HL-60 (cell line): ENCODE measurements at regions not wholly inside any gene's neighbourhood (a gene's known extent, or its start where the extent isn't known, plus 50 kb on each side); places are given as distances from the start of the nearest gene placed in this dataset.

Source experiments
- POLR2AphosphoS5 ChIP-seq: IDR thresholded peaks from 2 replicates; pipeline ENCODE4 v1.6.1; 2012; ENCODE audit warnings: low read depth
- TF ChIP-seq, protein P1 (sequence below): IDR thresholded peaks from one replicate; pipeline ENCODE4 v1.5.1; 2011; ENCODE audit warnings: low read length, control low read depth, inconsistent platforms; ENCODE audit not compliant: insufficient read depth
- TF ChIP-seq, protein P2 (sequence below): IDR thresholded peaks from 2 replicates; pipeline ENCODE4 v1.6.1; 2012; ENCODE audit warnings: low read depth; ENCODE audit not compliant: insufficient replicate concordance

DNA sequence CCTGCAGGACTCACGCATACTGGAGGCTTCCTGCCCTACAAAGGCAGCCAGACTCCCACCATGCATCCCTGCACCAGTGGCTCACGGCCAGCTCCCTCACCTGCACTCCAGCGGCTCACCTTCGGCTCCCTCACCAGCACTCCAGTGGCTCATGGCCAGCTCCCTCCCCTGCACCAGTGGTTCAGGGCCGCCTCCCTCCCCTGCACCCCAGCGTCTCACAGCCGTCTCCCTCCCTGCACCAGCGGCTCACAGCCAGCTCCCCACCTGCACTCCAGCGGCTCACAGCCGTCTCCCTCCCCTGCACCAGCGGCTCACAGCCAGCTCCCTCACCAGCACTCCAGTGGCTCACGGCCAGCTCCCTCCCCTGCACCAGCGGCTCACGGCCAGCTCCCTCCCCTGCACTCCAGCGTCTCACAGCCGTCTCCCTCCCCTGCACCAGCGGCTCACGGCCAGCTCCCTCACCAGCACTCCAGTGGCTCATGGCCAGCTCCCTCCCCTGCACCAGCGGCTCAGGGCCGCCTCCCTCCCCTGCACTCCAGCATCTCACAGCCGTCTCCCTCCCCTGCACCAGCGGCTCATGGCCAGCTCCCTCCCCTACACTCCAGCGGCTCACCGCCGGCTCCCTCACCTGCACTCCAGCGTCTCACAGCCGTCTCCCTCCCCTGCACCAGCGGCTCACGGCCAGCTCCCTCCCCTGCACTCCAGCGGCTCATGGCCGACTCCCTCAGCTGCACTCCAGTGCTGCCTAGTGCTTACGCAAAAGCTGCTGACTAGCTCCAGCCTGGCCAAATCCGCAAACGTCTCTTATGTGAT, 324.5 kb downstream of the NPHP4 start:
- TF ChIP-seq, protein P1, sequence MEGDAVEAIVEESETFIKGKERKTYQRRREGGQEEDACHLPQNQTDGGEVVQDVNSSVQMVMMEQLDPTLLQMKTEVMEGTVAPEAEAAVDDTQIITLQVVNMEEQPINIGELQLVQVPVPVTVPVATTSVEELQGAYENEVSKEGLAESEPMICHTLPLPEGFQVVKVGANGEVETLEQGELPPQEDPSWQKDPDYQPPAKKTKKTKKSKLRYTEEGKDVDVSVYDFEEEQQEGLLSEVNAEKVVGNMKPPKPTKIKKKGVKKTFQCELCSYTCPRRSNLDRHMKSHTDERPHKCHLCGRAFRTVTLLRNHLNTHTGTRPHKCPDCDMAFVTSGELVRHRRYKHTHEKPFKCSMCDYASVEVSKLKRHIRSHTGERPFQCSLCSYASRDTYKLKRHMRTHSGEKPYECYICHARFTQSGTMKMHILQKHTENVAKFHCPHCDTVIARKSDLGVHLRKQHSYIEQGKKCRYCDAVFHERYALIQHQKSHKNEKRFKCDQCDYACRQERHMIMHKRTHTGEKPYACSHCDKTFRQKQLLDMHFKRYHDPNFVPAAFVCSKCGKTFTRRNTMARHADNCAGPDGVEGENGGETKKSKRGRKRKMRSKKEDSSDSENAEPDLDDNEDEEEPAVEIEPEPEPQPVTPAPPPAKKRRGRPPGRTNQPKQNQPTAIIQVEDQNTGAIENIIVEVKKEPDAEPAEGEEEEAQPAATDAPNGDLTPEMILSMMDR = no peak
- TF ChIP-seq, protein P2, sequence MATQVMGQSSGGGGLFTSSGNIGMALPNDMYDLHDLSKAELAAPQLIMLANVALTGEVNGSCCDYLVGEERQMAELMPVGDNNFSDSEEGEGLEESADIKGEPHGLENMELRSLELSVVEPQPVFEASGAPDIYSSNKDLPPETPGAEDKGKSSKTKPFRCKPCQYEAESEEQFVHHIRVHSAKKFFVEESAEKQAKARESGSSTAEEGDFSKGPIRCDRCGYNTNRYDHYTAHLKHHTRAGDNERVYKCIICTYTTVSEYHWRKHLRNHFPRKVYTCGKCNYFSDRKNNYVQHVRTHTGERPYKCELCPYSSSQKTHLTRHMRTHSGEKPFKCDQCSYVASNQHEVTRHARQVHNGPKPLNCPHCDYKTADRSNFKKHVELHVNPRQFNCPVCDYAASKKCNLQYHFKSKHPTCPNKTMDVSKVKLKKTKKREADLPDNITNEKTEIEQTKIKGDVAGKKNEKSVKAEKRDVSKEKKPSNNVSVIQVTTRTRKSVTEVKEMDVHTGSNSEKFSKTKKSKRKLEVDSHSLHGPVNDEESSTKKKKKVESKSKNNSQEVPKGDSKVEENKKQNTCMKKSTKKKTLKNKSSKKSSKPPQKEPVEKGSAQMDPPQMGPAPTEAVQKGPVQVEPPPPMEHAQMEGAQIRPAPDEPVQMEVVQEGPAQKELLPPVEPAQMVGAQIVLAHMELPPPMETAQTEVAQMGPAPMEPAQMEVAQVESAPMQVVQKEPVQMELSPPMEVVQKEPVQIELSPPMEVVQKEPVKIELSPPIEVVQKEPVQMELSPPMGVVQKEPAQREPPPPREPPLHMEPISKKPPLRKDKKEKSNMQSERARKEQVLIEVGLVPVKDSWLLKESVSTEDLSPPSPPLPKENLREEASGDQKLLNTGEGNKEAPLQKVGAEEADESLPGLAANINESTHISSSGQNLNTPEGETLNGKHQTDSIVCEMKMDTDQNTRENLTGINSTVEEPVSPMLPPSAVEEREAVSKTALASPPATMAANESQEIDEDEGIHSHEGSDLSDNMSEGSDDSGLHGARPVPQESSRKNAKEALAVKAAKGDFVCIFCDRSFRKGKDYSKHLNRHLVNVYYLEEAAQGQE = no peak
- TF ChIP-seq POLR2AphosphoS5 = no peak
